HL-60 (cell line): ENCODE measurements at regions not wholly inside any gene's neighbourhood (a gene's known extent, or its start where the extent isn't known, plus 50 kb on each side); places are given as distances from the start of the nearest gene placed in this dataset.

ENCODE experiments used
- DNase-seq, 2 experiments: peaks; one replicate each; pipeline ENCODE4 v3.0.0-alpha.2; 2010 to 2020; ENCODE audit warnings: low read depth in 1 of 2, low spot score in 1 of 2
- H3K27ac ChIP-seq: fragments of 250-450 bp; sonication (Bioruptor Pico); replicated peaks from 2 replicates; pipeline ENCODE4 v1.5.1; 2020; ENCODE audit warnings: mild to moderate bottlenecking, moderate library complexity
- H3K27me3 ChIP-seq: fragments of 250-450 bp; sonication (Bioruptor Pico); 2 replicates; pipeline ENCODE4 v1.5.1; 2021; ENCODE audit warnings: mild to moderate bottlenecking, moderate library complexity; ENCODE audit not compliant: insufficient read depth, poor library complexity, severe bottlenecking
- H3K4me3 ChIP-seq: replicated peaks from 2 replicates; pipeline ENCODE4 v1.5.1; 2011; ENCODE audit warnings: mild to moderate bottlenecking, control low read depth, low read length; ENCODE audit not compliant: insufficient read depth
- GABPA ChIP-seq: IDR thresholded peaks from 2 replicates; pipeline ENCODE4 v1.6.1; 2012; ENCODE audit warnings: low read depth
- POLR2AphosphoS5 ChIP-seq: IDR thresholded peaks from 2 replicates; pipeline ENCODE4 v1.6.1; 2012; ENCODE audit warnings: low read depth
- SPI1 ChIP-seq: IDR thresholded peaks from 2 replicates; pipeline ENCODE4 v1.6.1; 2012; ENCODE audit warnings: low read depth, mild to moderate bottlenecking, borderline replicate concordance
- TF ChIP-seq, protein P1 (sequence below): IDR thresholded peaks from one replicate; pipeline ENCODE4 v1.5.1; 2011; ENCODE audit warnings: low read length, control low read depth, inconsistent platforms; ENCODE audit not compliant: insufficient read depth
- TF ChIP-seq, protein P2 (sequence below): IDR thresholded peaks from 2 replicates; pipeline ENCODE4 v1.6.1; 2012; ENCODE audit warnings: low read depth; ENCODE audit not compliant: insufficient replicate concordance

DNA sequence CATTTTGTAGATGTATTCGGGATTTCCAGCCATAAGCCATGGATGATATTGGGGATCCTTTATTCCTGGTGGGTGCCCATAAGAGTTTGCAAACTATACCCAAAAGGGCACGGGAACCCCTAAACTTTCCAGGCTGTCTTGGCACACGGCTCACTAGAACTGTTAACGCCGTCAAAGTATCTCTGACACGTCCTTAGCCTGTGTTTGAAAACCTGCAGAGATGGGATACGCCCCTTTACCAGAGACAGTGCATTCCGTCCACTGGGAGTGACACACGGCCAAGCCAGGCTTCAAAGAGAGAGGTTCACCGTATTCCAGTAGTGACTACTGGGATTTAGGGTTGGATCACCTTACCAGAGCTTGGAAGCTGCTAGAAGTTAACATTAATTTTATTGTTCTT lies 95.0 kb downstream of the THBS2 start:
- no peak for DNase-seq

GRCh38 chr6:169158174-169158573 lies 95.5 kb downstream of the THBS2 start:
- Histone ChIP-seq H3K4me3 (no peak overlapping the region), H3K27ac (no peak overlapping the region), H3K27me3 (no peaks in the 10 kb centered on the region)
- TF ChIP-seq SPI1: no peak
- TF ChIP-seq POLR2AphosphoS5: no peak
- TF ChIP-seq, protein P1, sequence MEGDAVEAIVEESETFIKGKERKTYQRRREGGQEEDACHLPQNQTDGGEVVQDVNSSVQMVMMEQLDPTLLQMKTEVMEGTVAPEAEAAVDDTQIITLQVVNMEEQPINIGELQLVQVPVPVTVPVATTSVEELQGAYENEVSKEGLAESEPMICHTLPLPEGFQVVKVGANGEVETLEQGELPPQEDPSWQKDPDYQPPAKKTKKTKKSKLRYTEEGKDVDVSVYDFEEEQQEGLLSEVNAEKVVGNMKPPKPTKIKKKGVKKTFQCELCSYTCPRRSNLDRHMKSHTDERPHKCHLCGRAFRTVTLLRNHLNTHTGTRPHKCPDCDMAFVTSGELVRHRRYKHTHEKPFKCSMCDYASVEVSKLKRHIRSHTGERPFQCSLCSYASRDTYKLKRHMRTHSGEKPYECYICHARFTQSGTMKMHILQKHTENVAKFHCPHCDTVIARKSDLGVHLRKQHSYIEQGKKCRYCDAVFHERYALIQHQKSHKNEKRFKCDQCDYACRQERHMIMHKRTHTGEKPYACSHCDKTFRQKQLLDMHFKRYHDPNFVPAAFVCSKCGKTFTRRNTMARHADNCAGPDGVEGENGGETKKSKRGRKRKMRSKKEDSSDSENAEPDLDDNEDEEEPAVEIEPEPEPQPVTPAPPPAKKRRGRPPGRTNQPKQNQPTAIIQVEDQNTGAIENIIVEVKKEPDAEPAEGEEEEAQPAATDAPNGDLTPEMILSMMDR: no peak
- TF ChIP-seq, protein P2, sequence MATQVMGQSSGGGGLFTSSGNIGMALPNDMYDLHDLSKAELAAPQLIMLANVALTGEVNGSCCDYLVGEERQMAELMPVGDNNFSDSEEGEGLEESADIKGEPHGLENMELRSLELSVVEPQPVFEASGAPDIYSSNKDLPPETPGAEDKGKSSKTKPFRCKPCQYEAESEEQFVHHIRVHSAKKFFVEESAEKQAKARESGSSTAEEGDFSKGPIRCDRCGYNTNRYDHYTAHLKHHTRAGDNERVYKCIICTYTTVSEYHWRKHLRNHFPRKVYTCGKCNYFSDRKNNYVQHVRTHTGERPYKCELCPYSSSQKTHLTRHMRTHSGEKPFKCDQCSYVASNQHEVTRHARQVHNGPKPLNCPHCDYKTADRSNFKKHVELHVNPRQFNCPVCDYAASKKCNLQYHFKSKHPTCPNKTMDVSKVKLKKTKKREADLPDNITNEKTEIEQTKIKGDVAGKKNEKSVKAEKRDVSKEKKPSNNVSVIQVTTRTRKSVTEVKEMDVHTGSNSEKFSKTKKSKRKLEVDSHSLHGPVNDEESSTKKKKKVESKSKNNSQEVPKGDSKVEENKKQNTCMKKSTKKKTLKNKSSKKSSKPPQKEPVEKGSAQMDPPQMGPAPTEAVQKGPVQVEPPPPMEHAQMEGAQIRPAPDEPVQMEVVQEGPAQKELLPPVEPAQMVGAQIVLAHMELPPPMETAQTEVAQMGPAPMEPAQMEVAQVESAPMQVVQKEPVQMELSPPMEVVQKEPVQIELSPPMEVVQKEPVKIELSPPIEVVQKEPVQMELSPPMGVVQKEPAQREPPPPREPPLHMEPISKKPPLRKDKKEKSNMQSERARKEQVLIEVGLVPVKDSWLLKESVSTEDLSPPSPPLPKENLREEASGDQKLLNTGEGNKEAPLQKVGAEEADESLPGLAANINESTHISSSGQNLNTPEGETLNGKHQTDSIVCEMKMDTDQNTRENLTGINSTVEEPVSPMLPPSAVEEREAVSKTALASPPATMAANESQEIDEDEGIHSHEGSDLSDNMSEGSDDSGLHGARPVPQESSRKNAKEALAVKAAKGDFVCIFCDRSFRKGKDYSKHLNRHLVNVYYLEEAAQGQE: no peak
- no peak for TF ChIP-seq GABPA
- no peak for DNase-seq

More for the DNA sequence above, 95.0 kb downstream of the THBS2 start:
- no peak overlapping the region for H3K27ac ChIP-seq
- no peaks in the 10 kb centered on the region for H3K27me3 ChIP-seq
- H3K4me3 ChIP-seq: no peak overlapping the region
- TF ChIP-seq SPI1: no peak
- TF ChIP-seq GABPA: no peak
- TF ChIP-seq, protein P2: no peak
- TF ChIP-seq, protein P1: no peak
- no peak for TF ChIP-seq POLR2AphosphoS5

GRCh38 chr6:169157197-169158148 lies 96.2 kb downstream of the THBS2 start:
- no peak overlapping the region for H3K27ac ChIP-seq
- H3K27me3 ChIP-seq: no peaks in the 10 kb centered on the region
- H3K4me3 ChIP-seq: no peak overlapping the region
- TF ChIP-seq, protein P2: no peak
- DNase-seq: no peak
